GM23338 (cell line): ENCODE measurements at regions not wholly inside any gene's neighbourhood (a gene's known extent, or its start where the extent isn't known, plus 50 kb on each side); places are given as distances from the start of the nearest gene placed in this dataset.

ENCODE experiments used
- ATAC-seq: fragments of 200-7000 bp; cut with Tn5 transposase; 3 replicates; pipeline ENCODE4 v1.9.1; 2020
- DNase-seq: peaks from one replicate; pipeline ENCODE4 v3.0.0-alpha.2; 2015; ENCODE audit warnings: low spot score
- H2AFZ ChIP-seq: fragments of 200-600 bp; sonication (generic); 2 replicates; pipeline ENCODE4 v1.8.0; 2016; ENCODE audit warnings: antibody characterized with exemption, mild to moderate bottlenecking, moderate library complexity
- H3F3A ChIP-seq: fragments of 200-600 bp; sonication (generic); replicated peaks from 2 replicates; pipeline ENCODE4 v1.8.0; 2017; ENCODE audit warnings: antibody characterized with exemption, mixed run types, low read depth
- H3K27ac ChIP-seq: fragments of 200-600 bp; sonication (generic); 2 replicates; pipeline ENCODE4 v1.6.1; 2016; ENCODE audit warnings: low read depth
- H3K27me3 ChIP-seq: fragments of 200-600 bp; sonication (generic); 2 replicates; pipeline ENCODE4 v1.8.0; 2016; ENCODE audit warnings: mild to moderate bottlenecking, mixed run types, moderate library complexity; ENCODE audit not compliant: insufficient read depth
- H3K36me3 ChIP-seq: fragments of 200-600 bp; sonication (generic); 2 replicates; pipeline ENCODE4 v1.8.0; 2016; ENCODE audit warnings: mild to moderate bottlenecking; ENCODE audit not compliant: insufficient read depth
- H3K4me1 ChIP-seq: fragments of 200-600 bp; sonication (generic); 2 replicates; pipeline ENCODE4 v1.8.0; 2016; ENCODE audit warnings: mild to moderate bottlenecking, moderate library complexity; ENCODE audit not compliant: insufficient read depth
- H3K4me2 ChIP-seq: fragments of 200-600 bp; sonication (generic); 2 replicates; pipeline ENCODE4 v1.7.1; 2017; ENCODE audit warnings: mixed run types
- H3K4me3 ChIP-seq: fragments of 200-600 bp; sonication (generic); 2 replicates; pipeline ENCODE4 v1.6.1; 2016; ENCODE audit warnings: mixed run types
- H3K79me2 ChIP-seq: fragments of 200-600 bp; sonication (generic); replicated peaks from 2 replicates; pipeline ENCODE4 v1.8.0; 2017; ENCODE audit warnings: mild to moderate bottlenecking; ENCODE audit not compliant: insufficient read depth
- H3K9me2 ChIP-seq: fragments of 200-600 bp; sonication (generic); 2 replicates; pipeline ENCODE4 v1.8.0; 2017; ENCODE audit not compliant: insufficient read depth
- H4K20me1 ChIP-seq: fragments of 200-600 bp; sonication (generic); replicated peaks from 2 replicates; pipeline ENCODE4 v1.8.0; 2017; ENCODE audit warnings: mild to moderate bottlenecking; ENCODE audit not compliant: insufficient read depth
- H3K27ac Mint-ChIP-seq: 2 replicates; pipeline ENCODE4 v1.8.0; 2020; ENCODE audit warnings: inconsistent platforms, mild to moderate bottlenecking, moderate library complexity, mixed read lengths
- H3K27me3 Mint-ChIP-seq: 3 replicates; pipeline ENCODE4 v1.8.0; 2022; ENCODE audit warnings: low read depth, mild to moderate bottlenecking, moderate library complexity, mixed read lengths, inconsistent platforms; ENCODE audit not compliant: insufficient read depth, poor library complexity
- H3K36me3 Mint-ChIP-seq: 3 replicates; pipeline ENCODE4 v1.8.0; 2021; ENCODE audit warnings: low read depth, mild to moderate bottlenecking, inconsistent platforms, moderate library complexity, mixed read lengths
- H3K4me1 Mint-ChIP-seq: 3 replicates; pipeline ENCODE4 v1.8.0; 2020; ENCODE audit warnings: mild to moderate bottlenecking, inconsistent platforms, mixed read lengths
- H3K4me3 Mint-ChIP-seq: 3 replicates; pipeline ENCODE4 v1.8.0; 2021; ENCODE audit warnings: moderate library complexity, mild to moderate bottlenecking, inconsistent platforms, mixed read lengths
- H3K9me3 Mint-ChIP-seq: 3 replicates; pipeline ENCODE4 v1.8.0; 2020; ENCODE audit warnings: moderate library complexity, mild to moderate bottlenecking, inconsistent platforms, mixed read lengths
- EZH2 ChIP-seq: fragments of 200-600 bp; sonication (generic); IDR thresholded peaks from one replicate; pipeline ENCODE4 v1.8.0; 2017; ENCODE audit warnings: antibody characterized with exemption, mild to moderate bottlenecking, low read depth; ENCODE audit not compliant: unreplicated experiment
- NANOG ChIP-seq: IDR thresholded peaks from 2 replicates; pipeline ENCODE4 v1.6.1; 2016; ENCODE audit warnings: antibody characterized with exemption, borderline replicate concordance
- TF ChIP-seq, protein P1 (sequence below): fragments of 250-450 bp; sonication (Bioruptor Pico); IDR thresholded peaks from 2 replicates; pipeline ENCODE4 v1.5.0; 2020; ENCODE audit warnings: mild to moderate bottlenecking, moderate library complexity

DNA sequence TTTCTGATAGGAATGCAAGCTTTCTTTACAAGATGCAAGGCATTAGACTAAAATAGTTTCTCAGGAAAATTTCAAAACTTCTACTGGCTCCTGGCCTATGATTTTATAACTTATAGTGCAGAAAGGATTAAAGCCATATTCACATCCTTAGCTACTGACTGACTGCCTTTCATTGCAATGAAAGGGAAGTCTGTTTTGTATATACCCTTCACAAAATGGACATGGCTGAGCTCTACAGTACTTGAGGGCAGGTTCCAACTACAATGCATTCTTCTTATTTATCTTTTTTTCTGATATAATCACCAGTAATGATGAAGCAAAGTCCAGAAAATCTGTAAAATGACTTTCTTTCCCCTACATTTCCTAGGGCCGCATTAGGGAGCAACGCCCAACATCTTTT, 100.5 kb upstream of the ESRRG start (continued):
- TF ChIP-seq, protein P1, sequence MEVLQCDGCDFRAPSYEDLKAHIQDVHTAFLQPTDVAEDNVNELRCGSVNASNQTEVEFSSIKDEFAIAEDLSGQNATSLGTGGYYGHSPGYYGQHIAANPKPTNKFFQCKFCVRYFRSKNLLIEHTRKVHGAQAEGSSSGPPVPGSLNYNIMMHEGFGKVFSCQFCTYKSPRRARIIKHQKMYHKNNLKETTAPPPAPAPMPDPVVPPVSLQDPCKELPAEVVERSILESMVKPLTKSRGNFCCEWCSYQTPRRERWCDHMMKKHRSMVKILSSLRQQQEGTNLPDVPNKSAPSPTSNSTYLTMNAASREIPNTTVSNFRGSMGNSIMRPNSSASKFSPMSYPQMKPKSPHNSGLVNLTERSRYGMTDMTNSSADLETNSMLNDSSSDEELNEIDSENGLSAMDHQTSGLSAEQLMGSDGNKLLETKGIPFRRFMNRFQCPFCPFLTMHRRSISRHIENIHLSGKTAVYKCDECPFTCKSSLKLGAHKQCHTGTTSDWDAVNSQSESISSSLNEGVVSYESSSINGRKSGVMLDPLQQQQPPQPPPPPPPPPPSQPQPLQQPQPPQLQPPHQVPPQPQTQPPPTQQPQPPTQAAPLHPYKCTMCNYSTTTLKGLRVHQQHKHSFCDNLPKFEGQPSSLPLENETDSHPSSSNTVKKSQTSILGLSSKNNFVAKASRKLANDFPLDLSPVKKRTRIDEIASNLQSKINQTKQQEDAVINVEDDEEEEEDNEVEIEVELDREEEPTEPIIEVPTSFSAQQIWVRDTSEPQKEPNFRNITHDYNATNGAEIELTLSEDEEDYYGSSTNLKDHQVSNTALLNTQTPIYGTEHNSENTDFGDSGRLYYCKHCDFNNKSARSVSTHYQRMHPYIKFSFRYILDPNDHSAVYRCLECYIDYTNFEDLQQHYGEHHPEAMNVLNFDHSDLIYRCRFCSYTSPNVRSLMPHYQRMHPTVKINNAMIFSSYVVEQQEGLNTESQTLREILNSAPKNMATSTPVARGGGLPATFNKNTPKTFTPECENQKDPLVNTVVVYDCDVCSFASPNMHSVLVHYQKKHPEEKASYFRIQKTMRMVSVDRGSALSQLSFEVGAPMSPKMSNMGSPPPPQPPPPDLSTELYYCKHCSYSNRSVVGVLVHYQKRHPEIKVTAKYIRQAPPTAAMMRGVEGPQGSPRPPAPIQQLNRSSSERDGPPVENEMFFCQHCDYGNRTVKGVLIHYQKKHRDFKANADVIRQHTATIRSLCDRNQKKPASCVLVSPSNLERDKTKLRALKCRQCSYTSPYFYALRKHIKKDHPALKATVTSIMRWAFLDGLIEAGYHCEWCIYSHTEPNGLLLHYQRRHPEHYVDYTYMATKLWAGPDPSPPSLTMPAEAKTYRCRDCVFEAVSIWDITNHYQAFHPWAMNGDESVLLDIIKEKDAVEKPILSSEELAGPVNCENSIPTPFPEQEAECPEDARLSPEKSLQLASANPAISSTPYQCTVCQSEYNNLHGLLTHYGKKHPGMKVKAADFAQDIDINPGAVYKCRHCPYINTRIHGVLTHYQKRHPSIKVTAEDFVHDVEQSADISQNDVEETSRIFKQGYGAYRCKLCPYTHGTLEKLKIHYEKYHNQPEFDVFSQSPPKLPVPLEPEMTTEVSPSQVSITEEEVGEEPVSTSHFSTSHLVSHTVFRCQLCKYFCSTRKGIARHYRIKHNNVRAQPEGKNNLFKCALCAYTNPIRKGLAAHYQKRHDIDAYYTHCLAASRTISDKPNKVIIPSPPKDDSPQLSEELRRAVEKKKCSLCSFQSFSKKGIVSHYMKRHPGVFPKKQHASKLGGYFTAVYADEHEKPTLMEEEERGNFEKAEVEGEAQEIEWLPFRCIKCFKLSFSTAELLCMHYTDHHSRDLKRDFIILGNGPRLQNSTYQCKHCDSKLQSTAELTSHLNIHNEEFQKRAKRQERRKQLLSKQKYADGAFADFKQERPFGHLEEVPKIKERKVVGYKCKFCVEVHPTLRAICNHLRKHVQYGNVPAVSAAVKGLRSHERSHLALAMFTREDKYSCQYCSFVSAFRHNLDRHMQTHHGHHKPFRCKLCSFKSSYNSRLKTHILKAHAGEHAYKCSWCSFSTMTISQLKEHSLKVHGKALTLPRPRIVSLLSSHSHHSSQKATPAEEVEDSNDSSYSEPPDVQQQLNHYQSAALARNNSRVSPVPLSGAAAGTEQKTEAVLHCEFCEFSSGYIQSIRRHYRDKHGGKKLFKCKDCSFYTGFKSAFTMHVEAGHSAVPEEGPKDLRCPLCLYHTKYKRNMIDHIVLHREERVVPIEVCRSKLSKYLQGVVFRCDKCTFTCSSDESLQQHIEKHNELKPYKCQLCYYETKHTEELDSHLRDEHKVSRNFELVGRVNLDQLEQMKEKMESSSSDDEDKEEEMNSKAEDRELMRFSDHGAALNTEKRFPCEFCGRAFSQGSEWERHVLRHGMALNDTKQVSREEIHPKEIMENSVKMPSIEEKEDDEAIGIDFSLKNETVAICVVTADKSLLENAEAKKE (CRISPR knock-in tag), result no peak

DNA sequence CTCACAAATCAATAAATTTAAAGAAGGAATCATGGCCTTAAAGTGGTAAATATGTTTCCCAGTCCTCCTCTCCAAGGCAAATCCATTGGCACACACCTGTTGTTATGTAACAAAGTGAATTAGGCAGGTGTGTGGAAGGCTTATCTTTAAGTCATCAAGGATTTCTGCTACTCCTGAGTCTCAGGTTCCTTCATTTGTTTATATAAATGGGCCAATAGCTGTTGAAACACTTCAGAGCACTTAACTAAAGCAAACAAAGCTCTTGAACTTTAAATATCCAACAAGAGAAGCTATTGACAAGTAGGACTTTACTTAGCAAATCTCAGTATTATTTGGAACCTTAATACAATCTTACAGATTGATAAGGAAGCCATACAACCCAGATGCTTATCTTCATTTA, 99.3 kb upstream of the ESRRG start:
- peak; percentile 47; the same call in 1 of the 2 replicates for TF ChIP-seq NANOG
- TF ChIP-seq, protein P1 (CRISPR knock-in tag), result no peak
- TF ChIP-seq EZH2, result no peak
- ATAC-seq (no peak), DNase-seq (peak; percentile 18)
- no peaks in the 10 kb centered on the region for H3K27me3 ChIP-seq
- no peaks in the 10 kb centered on the region for H4K20me1 ChIP-seq
- no peaks in the 10 kb centered on the region for H3F3A ChIP-seq
- H3K4me1 ChIP-seq, result peaks cover 48% of the 10 kb centered on the region
- no peak overlapping the region for H3K4me3 Mint-ChIP-seq
- H2AFZ ChIP-seq, result no peak overlapping the region
- H3K9me2 ChIP-seq, result peaks cover 3% of the 10 kb centered on the region; the same call in 1 of the 2 replicates
- H3K27ac ChIP-seq, result no peak overlapping the region
- H3K4me2 ChIP-seq, result 0 out of 2 replicates have a peak overlapping the region, but pooled peaks have one; percentile 1
- no peaks in the 10 kb centered on the region for H3K9me3 Mint-ChIP-seq
- no peaks in the 10 kb centered on the region for H3K36me3 Mint-ChIP-seq
- H3K36me3 ChIP-seq, result no peaks in the 10 kb centered on the region
- no peaks in the 10 kb centered on the region for H3K79me2 ChIP-seq
- H3K4me3 ChIP-seq, result no peak overlapping the region
- peaks cover 41% of the 10 kb centered on the region for H3K4me1 Mint-ChIP-seq
- no peak overlapping the region for H3K27ac Mint-ChIP-seq
- H3K27me3 Mint-ChIP-seq, result peaks cover 1% of the 10 kb centered on the region
